GM12801 (cell line): ENCODE measurements at regions not wholly inside any gene's neighbourhood (a gene's known extent, or its start where the extent isn't known, plus 50 kb on each side); places are given as distances from the start of the nearest gene placed in this dataset.

Experiments
- CTCF ChIP-seq: IDR thresholded peaks from one replicate; pipeline ENCODE4 v1.5.1; 2011; ENCODE audit warnings: control low read depth; ENCODE audit not compliant: insufficient read length; ENCODE audit errors: extremely low read depth

DNA sequence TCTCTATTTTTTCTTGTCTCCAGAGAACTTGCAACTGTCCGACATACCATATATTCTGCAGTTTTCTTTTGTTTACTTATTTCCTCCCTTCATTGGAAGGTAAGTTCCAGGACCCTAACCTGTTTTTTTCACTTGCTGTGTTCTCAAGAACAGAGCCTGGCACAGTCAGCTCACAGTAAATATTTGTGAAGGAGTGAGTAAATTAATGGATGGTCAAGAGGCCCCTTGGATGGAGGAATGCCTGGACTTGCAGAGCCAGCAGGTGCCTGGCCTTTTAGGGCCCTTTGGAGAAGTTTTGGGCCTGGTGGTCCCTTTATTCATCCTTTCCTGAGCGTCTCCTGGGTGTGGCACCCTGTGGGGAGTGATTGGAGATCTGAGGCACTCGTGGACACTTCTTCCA is 182.1 kb upstream of the POU3F1 start:
- TF ChIP-seq CTCF = no peak

DNA sequence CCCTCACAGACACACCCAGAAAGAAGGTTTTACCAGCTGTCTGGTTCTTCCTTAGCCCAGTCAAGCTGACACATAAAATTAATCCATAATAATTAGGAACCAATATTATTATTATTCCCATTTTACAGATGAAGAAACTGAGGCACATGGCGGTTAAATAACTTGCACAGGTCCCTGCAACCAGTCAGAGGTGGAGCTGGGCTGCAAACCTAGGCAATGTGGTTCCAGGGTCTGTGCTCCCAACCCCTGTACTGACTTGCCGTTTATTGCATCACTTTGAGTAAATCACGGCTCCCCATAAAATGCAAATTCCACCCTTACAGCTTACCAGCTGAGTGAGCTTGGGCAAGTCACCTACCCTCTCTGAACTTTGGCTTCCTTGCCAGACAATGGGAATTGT is 179.2 kb upstream of the POU3F1 start:
- TF ChIP-seq CTCF = no peak

DNA sequence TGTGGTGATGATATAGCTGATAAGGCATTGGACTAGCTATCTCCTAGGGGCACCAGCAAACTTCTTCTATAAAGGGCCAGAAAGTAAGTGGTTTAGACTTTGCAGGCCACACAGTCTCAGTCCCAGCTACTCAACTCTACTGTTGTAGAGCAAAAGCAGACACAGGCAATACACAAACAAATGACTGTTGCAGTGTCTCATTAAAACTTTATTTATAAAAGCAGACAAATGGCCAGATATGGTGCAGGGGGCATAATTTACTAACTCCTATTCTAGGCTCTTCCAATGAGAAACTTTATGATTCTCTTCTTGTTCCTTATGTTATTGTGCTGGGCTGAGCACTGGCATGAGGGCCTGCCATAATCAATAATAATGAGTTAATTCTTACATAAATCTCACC is 176.8 kb upstream of the POU3F1 start:
- TF ChIP-seq CTCF = no peak

GRCh38 chr1:38222891-38223290 is 176.3 kb upstream of the POU3F1 start:
- TF ChIP-seq CTCF = no peak

DNA sequence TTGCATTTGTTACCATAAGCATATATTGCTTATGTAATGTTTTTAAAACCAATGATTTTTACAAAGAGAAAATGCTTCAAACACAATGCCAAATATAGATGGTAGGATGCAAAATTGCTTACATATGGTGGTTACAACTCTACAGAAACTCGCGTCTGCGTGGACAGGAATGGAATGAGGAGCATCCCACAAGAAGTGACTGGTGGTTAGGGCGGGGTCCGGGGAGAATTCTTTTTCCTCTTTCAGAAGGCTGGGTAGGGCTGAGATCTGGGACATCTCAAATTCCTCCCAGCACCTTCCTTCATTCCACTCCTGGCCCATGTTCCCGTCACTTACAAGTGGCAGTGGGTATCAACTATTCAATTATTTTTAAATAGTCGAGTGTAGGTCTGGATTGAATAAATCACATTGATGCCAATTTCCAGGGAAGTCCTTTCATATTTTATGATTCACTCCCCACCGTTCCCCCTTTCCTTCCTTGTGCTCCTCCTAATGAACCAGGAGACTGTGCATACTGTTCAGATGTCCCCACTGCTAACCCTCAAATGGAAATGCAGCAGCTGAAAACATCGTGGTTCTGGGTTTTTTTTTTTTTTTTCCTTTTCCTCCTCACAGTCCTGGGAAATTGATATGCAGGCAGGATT is 174.5 kb upstream of the POU3F1 start:
- TF ChIP-seq CTCF = no peak

- TF ChIP-seq CTCF = no peak
Observed at GRCh38 chr1:38217316-38217715, 170.7 kb upstream of the POU3F1 start.

DNA sequence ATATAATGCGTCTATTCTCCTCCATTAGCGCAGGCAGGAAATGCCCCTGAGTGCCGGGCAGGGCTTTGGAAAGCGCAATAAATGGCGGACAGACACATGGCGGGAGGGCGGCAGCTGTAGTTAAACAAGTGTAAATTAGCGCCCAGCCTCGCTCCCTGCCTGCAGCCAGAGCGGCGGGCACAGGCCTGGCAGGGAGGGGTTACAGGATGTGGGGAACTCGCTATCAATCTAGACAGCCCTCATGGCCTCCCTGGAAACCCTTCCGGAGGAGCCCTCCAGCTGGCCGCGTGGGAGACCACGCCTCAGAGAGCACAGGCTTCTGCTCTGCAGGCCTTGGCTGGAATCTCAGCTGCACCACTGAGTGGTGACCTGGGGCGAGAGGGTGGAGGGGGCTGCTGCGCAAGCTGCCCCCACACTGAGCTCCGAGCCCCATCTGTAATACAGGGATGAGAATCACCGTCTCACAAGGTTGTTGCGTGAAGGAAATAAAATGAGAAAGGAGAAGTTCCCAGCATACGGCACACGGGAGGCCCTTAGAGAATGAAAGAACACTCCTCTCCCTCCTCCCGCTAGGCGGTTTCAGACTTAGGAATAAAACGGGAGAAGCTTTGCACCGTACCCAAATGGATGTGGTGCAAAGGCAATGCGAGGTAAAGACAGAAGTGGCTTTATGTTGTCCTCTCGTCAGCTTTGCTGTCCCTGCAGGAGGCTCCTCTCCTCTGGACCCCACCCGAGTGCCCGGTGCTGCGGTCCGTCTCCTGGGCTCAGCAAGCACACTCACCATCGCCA is 167.2 kb upstream of the POU3F1 start:
- no peak for TF ChIP-seq CTCF

GRCh38 chr1:38210895-38211177 is 164.2 kb upstream of the POU3F1 start:
- no peak for TF ChIP-seq CTCF
